Gastroesophageal sphincter (tissue), 4 donors: ENCODE measurements at regions not wholly inside any gene's neighbourhood (a gene's known extent, or its start where the extent isn't known, plus 50 kb on each side); places are given as distances from the start of the nearest gene placed in this dataset.

ENCODE experiments used
- ATAC-seq: fragments of 150-250 bp; one replicate; pipeline ENCODE4 v1.9.1; 2016; ENCODE audit warnings: mild to moderate bottlenecking, moderate library complexity
- H3K27ac ChIP-seq, 4 donors: fragments of 200-600 bp; sonication (generic) in 3 of 4; 1 replicate in 3 of 4; 2 replicates in 1 of 4; pipeline ENCODE4 v1.5.1; 2016 to 2019
- H3K27me3 ChIP-seq: fragments of 200-600 bp; sonication (generic); one replicate; pipeline ENCODE4 v1.5.1; 2019
- H3K36me3 ChIP-seq, 2 donors: fragments of 200-600 bp; sonication (generic); one replicate each; pipeline ENCODE4 v1.5.1; 2019; ENCODE audit warnings: control low read depth in 1 of 2
- H3K4me1 ChIP-seq, 3 donors: fragments of 200-600 bp; sonication (generic); 1 replicate in 2 of 3; 2 replicates in 1 of 3; pipeline ENCODE4 v1.5.1; 2016 to 2019; ENCODE audit warnings: control low read depth in 2 of 3
- H3K4me3 ChIP-seq, 2 donors: fragments of 200-600 bp; sonication (generic); one replicate each; pipeline ENCODE4 v1.5.1; 2019; ENCODE audit warnings: mild to moderate bottlenecking in 1 of 2, moderate library complexity in 1 of 2
- H3K9me3 ChIP-seq, 3 donors: fragments of 200-600 bp; sonication (generic); one replicate each; pipeline ENCODE4 v1.5.1; 2017 to 2019; ENCODE audit warnings: control low read depth in 2 of 3
- CTCF ChIP-seq, 4 experiments: fragments of 200-600 bp in 2 of 4; fragments of 450-650 bp in 2 of 4; sonication (generic) in 1 of 4; IDR thresholded peaks; one replicate each; pipeline ENCODE4 v1.5.1; 2017 to 2019; ENCODE audit warnings: antibody characterized with exemption in 4 of 4, mild to moderate bottlenecking in 2 of 4, moderate library complexity in 2 of 4
- EP300 ChIP-seq: sonication (generic); formaldehyde crosslinking; IDR thresholded peaks from one replicate; pipeline ENCODE4 v1.6.1; 2017; ENCODE audit warnings: antibody characterized with exemption, mild to moderate bottlenecking
- POLR2A ChIP-seq, 2 donors: fragments of 450-650 bp; IDR thresholded peaks; one replicate each; pipeline ENCODE4 v1.6.1; 2017; ENCODE audit warnings: antibody characterized with exemption in 2 of 2, mild to moderate bottlenecking in 2 of 2, moderate library complexity in 1 of 2
- POLR2AphosphoS5 ChIP-seq: sonication (generic); formaldehyde crosslinking; IDR thresholded peaks from one replicate; pipeline ENCODE4 v1.6.1; 2017; ENCODE audit warnings: antibody characterized with exemption
- WGBS, 2 donors: methylation state at CpG; one replicate each; pipeline ENCODE4 v1.1.5; 2018; ENCODE audit warnings: low coverage in 1 of 2; 5-methylcytosine and 5-hydroxymethylcytosine counted together

DNA sequence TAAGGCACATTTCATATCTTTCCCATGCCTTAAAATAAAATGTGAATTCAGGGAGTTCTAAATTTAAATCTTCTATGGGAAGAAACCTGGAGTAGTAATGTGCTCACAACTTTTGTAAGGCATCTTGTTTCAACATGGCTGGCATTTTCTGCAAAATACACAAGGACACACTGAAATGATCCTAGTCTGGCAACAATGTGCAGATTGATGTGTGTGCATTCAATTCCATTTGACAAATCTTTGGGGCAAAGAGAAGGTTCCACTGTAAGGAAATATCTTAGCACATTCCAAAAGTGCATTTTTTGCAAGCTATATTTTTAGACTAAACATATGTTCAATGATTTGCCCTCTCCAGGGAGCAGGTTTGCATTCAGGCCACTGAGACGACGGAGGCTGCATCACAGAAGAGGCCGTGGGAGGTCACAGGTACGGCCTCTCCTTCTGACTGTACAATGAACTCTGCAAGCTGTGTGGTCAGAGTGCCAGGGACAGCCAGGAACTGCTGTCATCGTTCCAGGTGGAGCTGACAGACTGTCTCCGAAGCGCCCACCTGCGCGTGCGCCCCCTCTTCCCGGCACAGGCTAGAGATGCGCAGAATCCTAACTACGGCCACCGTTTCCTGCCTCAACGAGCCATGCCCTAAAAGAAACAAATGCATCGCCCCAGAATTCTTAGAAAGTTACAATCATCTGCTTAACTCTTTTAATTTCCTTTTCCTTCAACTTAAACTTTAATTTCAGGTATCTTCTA lies 149.2 kb upstream of the POU3F3 start:
- H3K4me3 ChIP-seq, result no peak overlapping the region
- H3K27me3 ChIP-seq, result peaks cover 5% of the 10 kb centered on the region
- H3K27ac ChIP-seq, result no peak overlapping the region
- no peaks in the 10 kb centered on the region for H3K4me1 ChIP-seq
- 67 to 80% methylated on average over 1 to 13 of the region's 16 CpGs for WGBS, 2 donors
- H3K36me3 ChIP-seq, result no peaks in the 10 kb centered on the region
- no peak for ATAC-seq
- TF ChIP-seq EP300 (no peak), CTCF (IDR thresholded peaks at IDR 0.05) (no peak), POLR2AphosphoS5 (no peak), POLR2A (IDR thresholded peaks at IDR 0.05) (no peak)
- H3K9me3 ChIP-seq, result no peaks in the 10 kb centered on the region

GRCh38 chr2:104707056-104707455 lies 146.9 kb upstream of the POU3F3 start:
- H3K27ac ChIP-seq, result no peak overlapping the region
- no peaks in the 10 kb centered on the region for H3K36me3 ChIP-seq
- no peaks in the 10 kb centered on the region for H3K4me1 ChIP-seq
- H3K9me3 ChIP-seq, result no peaks in the 10 kb centered on the region
- H3K27me3 ChIP-seq, result peaks cover 5% of the 10 kb centered on the region
- WGBS, 2 donors, result 60 to 68% methylated on average over 2 to 5 of the region's 5 CpGs
- TF ChIP-seq POLR2AphosphoS5, result no peak
- TF ChIP-seq CTCF (IDR thresholded peaks at IDR 0.05), result no peak
- TF ChIP-seq EP300, result no peak
- TF ChIP-seq POLR2A (IDR thresholded peaks at IDR 0.05), result no peak
- no peak for ATAC-seq
- no peak overlapping the region for H3K4me3 ChIP-seq

DNA sequence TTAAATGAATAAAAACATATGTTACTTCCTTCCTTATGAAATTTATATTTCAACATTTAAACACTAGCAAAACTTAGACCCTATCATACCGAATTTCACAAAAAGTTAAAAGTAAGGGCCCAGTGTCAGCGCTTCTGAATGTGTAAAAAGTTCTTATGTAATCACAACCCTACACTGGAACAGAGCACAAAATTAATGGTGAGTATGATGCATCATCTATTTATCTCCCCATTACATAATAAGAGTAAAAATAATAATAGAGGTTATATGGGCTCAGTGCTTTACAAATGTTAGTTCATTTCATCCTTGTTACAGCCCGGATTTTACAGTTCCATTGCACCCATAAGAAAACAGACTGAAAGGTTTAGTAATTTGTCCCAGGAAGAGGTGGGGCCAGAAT lies 144.9 kb upstream of the POU3F3 start:
- no peak for ATAC-seq
- Histone ChIP-seq H3K4me1 (no peaks in the 10 kb centered on the region), H3K27ac (no peak overlapping the region), H3K36me3 (no peaks in the 10 kb centered on the region), H3K4me3 (no peak overlapping the region), H3K27me3 (peaks cover 5% of the 10 kb centered on the region), H3K9me3 (no peaks in the 10 kb centered on the region)
- 74 to 85% methylated on average over 3 of the region's 3 CpGs for WGBS, 2 donors
- TF ChIP-seq EP300 (no peak), POLR2AphosphoS5 (no peak), POLR2A (IDR thresholded peaks at IDR 0.05) (no peak), CTCF (IDR thresholded peaks at IDR 0.05) (no peak)

GRCh38 chr2:104716061-104716460 lies 137.9 kb upstream of the POU3F3 start:
- TF ChIP-seq EP300 (no peak), POLR2AphosphoS5 (no peak), POLR2A (IDR thresholded peaks at IDR 0.05) (no peak), CTCF (IDR thresholded peaks at IDR 0.05) (no peak)
- no peaks in the 10 kb centered on the region for H3K4me1 ChIP-seq
- no peak overlapping the region for H3K4me3 ChIP-seq
- H3K9me3 ChIP-seq, result no peaks in the 10 kb centered on the region
- no peaks in the 10 kb centered on the region for H3K27me3 ChIP-seq
- WGBS, 2 donors, result 80 to 100% methylated on average over 2 to 4 of the region's 4 CpGs
- no peak overlapping the region for H3K27ac ChIP-seq
- no peaks in the 10 kb centered on the region for H3K36me3 ChIP-seq
- ATAC-seq, result no peak

- Histone ChIP-seq H3K9me3 (peaks cover 0 to 26% (median 0%) of the 10 kb centered on the region in 3 donors), H3K27ac (no peak overlapping the region), H3K4me3 (no peak overlapping the region), H3K36me3 (no peaks in the 10 kb centered on the region), H3K27me3 (peaks cover 11% of the 10 kb centered on the region), H3K4me1 (no peaks in the 10 kb centered on the region)
- WGBS, 2 donors, result 74 to 92% methylated on average over 2 to 6 of the region's 6 CpGs
- TF ChIP-seq EP300, result no peak
- TF ChIP-seq CTCF (IDR thresholded peaks at IDR 0.05), result no peak
- TF ChIP-seq POLR2A (IDR thresholded peaks at IDR 0.05), result no peak
- no peak for TF ChIP-seq POLR2AphosphoS5
- ATAC-seq, result no peak
Observed at GRCh38 chr2:104733226-104733943, 120.5 kb upstream of the POU3F3 start.
